GM18505 (cell line): ENCODE measurements at regions not wholly inside any gene's neighbourhood (a gene's known extent, or its start where the extent isn't known, plus 50 kb on each side); places are given as distances from the start of the nearest gene placed in this dataset.
"Not testable (repeated sequence)": the region's sequence is repeated elsewhere in the genome, so short reads cannot be mapped to it uniquely, and the experiment has no call there.

Source experiments
- ATAC-seq: cut with Tn5 transposase; IDR thresholded peaks from one replicate; pipeline ENCODE4 v1.9.1; 2021; ENCODE audit not compliant: unreplicated experiment
- POLR2A ChIP-seq: IDR thresholded peaks from 4 replicates; pipeline ENCODE4 v1.6.1; 2011; ENCODE audit warnings: borderline replicate concordance; ENCODE audit not compliant: insufficient read depth, insufficient read length; ENCODE audit errors: extremely low read depth

DNA sequence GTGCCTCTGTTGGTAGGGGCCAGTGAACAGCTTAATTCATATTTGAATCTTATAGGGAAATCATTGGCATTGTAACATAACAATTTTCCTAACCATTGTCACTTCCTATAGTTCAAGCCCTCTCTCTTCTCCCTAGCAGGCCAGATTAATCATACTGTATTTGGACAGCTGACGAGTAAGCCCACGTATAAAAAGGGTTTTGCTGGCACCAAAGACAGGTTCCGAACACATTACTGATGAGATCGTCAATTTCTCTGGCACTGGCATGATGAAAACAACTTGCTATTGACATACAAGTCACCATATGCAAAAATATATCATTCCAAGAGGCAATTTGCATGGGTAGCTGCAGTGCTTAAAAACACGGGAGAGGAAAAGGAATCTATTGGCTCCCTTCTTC lies 891.1 kb upstream of the AUTS2 start:
- TF ChIP-seq POLR2A: no peak
- ATAC-seq: no peak

GRCh38 chr7:68707958-68708357 lies 890.3 kb upstream of the AUTS2 start:
- no peak for TF ChIP-seq POLR2A
- no peak for ATAC-seq

DNA sequence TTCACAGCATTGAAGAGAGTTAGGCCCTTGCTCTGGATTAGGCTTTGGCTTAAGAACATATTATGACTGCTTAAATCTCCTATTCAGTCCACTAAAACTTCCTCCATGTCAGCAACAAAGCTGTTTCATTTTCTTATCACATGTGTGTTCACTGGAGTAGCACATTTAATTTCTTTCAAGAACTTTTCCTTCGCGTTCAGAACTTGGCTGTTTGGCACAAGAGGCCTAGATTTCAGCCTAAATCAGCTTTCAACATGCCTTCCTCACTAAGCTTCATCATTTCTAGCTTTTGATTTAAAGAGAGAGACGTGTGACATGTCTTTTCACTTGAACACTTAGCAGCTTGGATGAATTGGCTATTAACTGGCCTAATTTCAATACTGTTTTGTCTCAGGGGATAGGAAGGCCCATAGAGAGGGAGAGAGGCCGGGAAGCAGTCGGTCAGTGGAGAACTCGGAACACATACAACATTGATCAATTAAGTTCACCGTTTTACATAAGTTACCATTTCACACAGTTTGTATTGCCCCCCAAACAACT lies 885.2 kb upstream of the AUTS2 start:
- no peak for TF ChIP-seq POLR2A
- ATAC-seq: no peak

- not testable (repeated sequence) for ATAC-seq
Observed at GRCh38 chr7:68714135-68714534, 884.1 kb upstream of the AUTS2 start.

- no peak for ATAC-seq
Observed at GRCh38 chr7:68715907-68716306, 882.4 kb upstream of the AUTS2 start.

GRCh38 chr7:68717176-68717575 lies 881.1 kb upstream of the AUTS2 start:
- no peak for ATAC-seq
- TF ChIP-seq POLR2A: no peak

More at GRCh38 chr7:68715907-68716306, 882.4 kb upstream of the AUTS2 start:
- TF ChIP-seq POLR2A: no peak

- ATAC-seq: no peak
- no peak for TF ChIP-seq POLR2A
Observed at GRCh38 chr7:68718097-68718551, 880.2 kb upstream of the AUTS2 start.

- TF ChIP-seq POLR2A: no peak
- ATAC-seq: no peak
Observed at GRCh38 chr7:68720697-68721096, 877.6 kb upstream of the AUTS2 start.

DNA sequence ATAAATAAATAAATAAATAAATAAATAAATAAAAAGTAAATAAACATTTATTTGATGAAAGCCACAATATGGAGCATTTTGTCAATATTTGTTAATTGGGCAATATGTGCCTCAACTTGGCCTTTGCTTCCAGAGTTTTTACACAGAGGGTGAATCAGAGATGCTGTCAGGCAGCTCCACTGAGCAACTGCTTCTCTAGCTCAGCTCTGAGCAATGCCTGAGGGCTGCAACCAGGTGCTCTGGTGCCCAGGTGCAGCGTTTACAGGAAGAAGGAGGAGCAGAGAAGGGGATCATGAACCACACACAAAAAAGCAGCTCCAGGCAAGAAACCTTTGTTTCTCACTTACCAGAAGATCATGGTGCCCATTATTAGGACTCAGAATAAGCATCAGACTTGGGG lies 876.2 kb upstream of the AUTS2 start:
- no peak for ATAC-seq
- no peak for TF ChIP-seq POLR2A

DNA sequence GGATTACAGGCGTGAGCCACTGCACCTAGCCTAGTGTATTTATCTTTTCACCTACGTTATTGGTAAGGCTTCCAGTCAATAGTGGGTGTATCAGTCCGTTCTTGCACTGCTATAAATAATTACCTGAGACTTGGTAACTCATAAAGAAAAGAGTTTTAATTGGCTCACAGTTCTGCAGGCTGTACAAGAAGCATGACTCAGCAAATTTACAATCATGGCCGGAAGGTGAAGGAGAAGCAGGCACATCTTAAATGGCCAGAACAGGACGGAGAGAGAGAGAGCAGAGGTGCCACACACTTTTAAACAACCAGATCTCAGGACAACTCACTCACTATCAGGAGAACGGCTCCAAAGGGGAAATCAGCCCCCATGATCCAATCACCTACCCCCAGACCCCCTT lies 873.3 kb upstream of the AUTS2 start:
- no peak for ATAC-seq
- TF ChIP-seq POLR2A: no peak

GRCh38 chr7:68725843-68726785 lies 872.2 kb upstream of the AUTS2 start:
- TF ChIP-seq POLR2A: no peak
- no peak for ATAC-seq

DNA sequence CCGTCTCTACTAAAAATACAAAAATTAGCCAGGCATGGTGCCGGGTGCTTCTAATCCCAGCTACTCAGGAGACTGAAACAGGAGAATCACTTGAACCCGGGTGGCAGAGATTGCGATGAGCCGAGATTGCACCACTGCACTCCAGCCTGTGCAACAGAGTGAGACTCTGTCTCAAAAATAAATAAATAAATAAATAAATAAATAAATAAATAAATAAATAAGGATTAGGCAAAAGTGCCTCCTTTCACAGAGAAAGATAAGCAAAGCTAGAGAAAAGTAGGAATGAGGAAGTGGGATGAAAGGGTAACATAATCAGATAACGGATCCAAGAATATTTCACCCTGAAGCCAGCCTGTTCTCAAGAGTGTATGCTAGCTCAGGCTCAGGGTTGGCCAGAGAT lies 869.6 kb upstream of the AUTS2 start:
- not testable (repeated sequence) for ATAC-seq

GRCh38 chr7:68729371-68729770 lies 868.9 kb upstream of the AUTS2 start:
- no peak for ATAC-seq
- no peak for TF ChIP-seq POLR2A

DNA sequence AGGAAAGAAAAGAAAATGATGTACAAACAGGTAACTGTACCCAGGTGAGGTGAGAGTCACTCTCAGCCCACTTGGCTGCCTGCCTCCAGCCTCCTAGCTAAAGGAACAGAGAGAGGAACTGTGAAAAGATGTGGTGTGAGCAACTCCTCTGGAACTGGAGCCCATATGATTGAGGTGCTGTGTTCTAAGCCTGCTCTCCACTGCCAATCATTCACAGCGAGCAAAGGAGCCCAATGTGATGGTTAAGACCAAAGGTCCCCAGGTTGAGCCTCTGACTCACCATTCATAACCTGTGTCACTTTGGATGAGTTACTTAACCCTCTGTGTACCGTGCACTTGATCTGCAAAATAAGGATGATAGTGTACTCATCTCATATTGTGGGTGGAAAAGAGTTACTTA lies 868.1 kb upstream of the AUTS2 start:
- TF ChIP-seq POLR2A: no peak
- no peak for ATAC-seq
